ENCODE measurements at regions not wholly inside any gene's neighbourhood (a gene's known extent, or its start where the extent isn't known, plus 50 kb on each side); places are given as distances from the start of the nearest gene placed in this dataset.

DNA sequence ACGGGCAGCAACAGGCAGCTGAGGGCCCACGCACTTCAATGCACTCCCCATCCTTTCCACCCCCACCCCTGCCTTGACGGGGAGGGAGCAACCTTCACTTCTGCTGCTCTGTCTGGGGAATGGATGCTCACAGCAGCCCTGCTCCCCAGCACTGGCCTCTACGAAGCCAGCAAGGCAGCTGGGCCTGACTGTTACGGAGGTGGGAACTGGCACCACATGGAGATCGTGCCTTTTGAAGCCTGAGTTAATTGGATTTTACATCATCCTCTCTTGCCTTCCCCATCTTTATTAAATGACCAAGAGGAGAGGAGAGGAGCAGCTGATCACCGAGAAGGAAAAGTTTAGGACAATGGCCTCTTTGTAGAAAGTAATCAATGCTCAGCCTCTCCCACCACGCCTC, 187.0 kb upstream of the RPL38 start:
- TF ChIP-seq TAF1 (IDR thresholded peaks at IDR 0.05; ENCODE audit: borderline replicate concordance, insufficient read depth, low read length): no peak
- TF ChIP-seq POLR2AphosphoS5 (IDR thresholded peaks at IDR 0.05; ENCODE audit: low read depth, low read length): no peak
- no peak for TF ChIP-seq SIN3A (IDR thresholded peaks at IDR 0.05; ENCODE audit: borderline replicate concordance, insufficient read depth, low read length)
- TF ChIP-seq, protein P1, sequence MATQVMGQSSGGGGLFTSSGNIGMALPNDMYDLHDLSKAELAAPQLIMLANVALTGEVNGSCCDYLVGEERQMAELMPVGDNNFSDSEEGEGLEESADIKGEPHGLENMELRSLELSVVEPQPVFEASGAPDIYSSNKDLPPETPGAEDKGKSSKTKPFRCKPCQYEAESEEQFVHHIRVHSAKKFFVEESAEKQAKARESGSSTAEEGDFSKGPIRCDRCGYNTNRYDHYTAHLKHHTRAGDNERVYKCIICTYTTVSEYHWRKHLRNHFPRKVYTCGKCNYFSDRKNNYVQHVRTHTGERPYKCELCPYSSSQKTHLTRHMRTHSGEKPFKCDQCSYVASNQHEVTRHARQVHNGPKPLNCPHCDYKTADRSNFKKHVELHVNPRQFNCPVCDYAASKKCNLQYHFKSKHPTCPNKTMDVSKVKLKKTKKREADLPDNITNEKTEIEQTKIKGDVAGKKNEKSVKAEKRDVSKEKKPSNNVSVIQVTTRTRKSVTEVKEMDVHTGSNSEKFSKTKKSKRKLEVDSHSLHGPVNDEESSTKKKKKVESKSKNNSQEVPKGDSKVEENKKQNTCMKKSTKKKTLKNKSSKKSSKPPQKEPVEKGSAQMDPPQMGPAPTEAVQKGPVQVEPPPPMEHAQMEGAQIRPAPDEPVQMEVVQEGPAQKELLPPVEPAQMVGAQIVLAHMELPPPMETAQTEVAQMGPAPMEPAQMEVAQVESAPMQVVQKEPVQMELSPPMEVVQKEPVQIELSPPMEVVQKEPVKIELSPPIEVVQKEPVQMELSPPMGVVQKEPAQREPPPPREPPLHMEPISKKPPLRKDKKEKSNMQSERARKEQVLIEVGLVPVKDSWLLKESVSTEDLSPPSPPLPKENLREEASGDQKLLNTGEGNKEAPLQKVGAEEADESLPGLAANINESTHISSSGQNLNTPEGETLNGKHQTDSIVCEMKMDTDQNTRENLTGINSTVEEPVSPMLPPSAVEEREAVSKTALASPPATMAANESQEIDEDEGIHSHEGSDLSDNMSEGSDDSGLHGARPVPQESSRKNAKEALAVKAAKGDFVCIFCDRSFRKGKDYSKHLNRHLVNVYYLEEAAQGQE (IDR thresholded peaks at IDR 0.05; ENCODE audit: insufficient read depth in 1 of 2, low read depth in 2 of 2, low read length in 2 of 2): no peak
- no peak for TF ChIP-seq FOXP2 (optimal IDR thresholded peaks at IDR 0.05; ENCODE audit: borderline replicate concordance, extremely low read depth, extremely low read length, insufficient read depth)

GRCh38 chr17:74017466-74017865, 186.0 kb upstream of the RPL38 start:
- TF ChIP-seq, protein P1 (IDR thresholded peaks at IDR 0.05; ENCODE audit: insufficient read depth in 1 of 2, low read depth in 2 of 2, low read length in 2 of 2): no peak
- TF ChIP-seq POLR2AphosphoS5 (IDR thresholded peaks at IDR 0.05; ENCODE audit: low read depth, low read length): no peak
- no peak for TF ChIP-seq TAF1 (IDR thresholded peaks at IDR 0.05; ENCODE audit: borderline replicate concordance, insufficient read depth, low read length)
- no peak for TF ChIP-seq FOXP2 (optimal IDR thresholded peaks at IDR 0.05; ENCODE audit: borderline replicate concordance, extremely low read depth, extremely low read length, insufficient read depth)
- TF ChIP-seq SIN3A (IDR thresholded peaks at IDR 0.05; ENCODE audit: borderline replicate concordance, insufficient read depth, low read length): no peak

- TF ChIP-seq, protein P1 (IDR thresholded peaks at IDR 0.05; ENCODE audit: insufficient read depth in 1 of 2, low read depth in 2 of 2, low read length in 2 of 2): no peak
- TF ChIP-seq SIN3A (IDR thresholded peaks at IDR 0.05; ENCODE audit: borderline replicate concordance, insufficient read depth, low read length) (no peak), TAF1 (IDR thresholded peaks at IDR 0.05; ENCODE audit: borderline replicate concordance, insufficient read depth, low read length) (no peak), POLR2AphosphoS5 (IDR thresholded peaks at IDR 0.05; ENCODE audit: low read depth, low read length) (no peak), FOXP2 (optimal IDR thresholded peaks at IDR 0.05; ENCODE audit: borderline replicate concordance, extremely low read depth, extremely low read length, insufficient read depth) (no peak)
Observed at GRCh38 chr17:74018115-74018514, 185.4 kb upstream of the RPL38 start.

- TF ChIP-seq FOXP2 (optimal IDR thresholded peaks at IDR 0.05; ENCODE audit: borderline replicate concordance, extremely low read depth, extremely low read length, insufficient read depth) (no peak), TAF1 (IDR thresholded peaks at IDR 0.05; ENCODE audit: borderline replicate concordance, insufficient read depth, low read length) (no peak), SIN3A (IDR thresholded peaks at IDR 0.05; ENCODE audit: borderline replicate concordance, insufficient read depth, low read length) (no peak), POLR2AphosphoS5 (IDR thresholded peaks at IDR 0.05; ENCODE audit: low read depth, low read length) (no peak)
- TF ChIP-seq, protein P1 (IDR thresholded peaks at IDR 0.05; ENCODE audit: insufficient read depth in 1 of 2, low read depth in 2 of 2, low read length in 2 of 2): no peak
Observed at GRCh38 chr17:74019271-74019670, 184.2 kb upstream of the RPL38 start.

- TF ChIP-seq FOXP2 (optimal IDR thresholded peaks at IDR 0.05; ENCODE audit: borderline replicate concordance, extremely low read depth, extremely low read length, insufficient read depth) (no peak), TAF1 (IDR thresholded peaks at IDR 0.05; ENCODE audit: borderline replicate concordance, insufficient read depth, low read length) (no peak), SIN3A (IDR thresholded peaks at IDR 0.05; ENCODE audit: borderline replicate concordance, insufficient read depth, low read length) (no peak), POLR2AphosphoS5 (IDR thresholded peaks at IDR 0.05; ENCODE audit: low read depth, low read length) (no peak)
Observed at GRCh38 chr17:74019860-74020259, 183.6 kb upstream of the RPL38 start.

All from PFSK-1 (cell line).